AG09319 (cell line): ENCODE measurements at regions not wholly inside any gene's neighbourhood (a gene's known extent, or its start where the extent isn't known, plus 50 kb on each side); places are given as distances from the start of the nearest gene placed in this dataset.

ENCODE experiments used
- DNase-seq: peaks from one replicate; pipeline ENCODE4 v3.0.0-alpha.2; 2010; ENCODE audit warnings: low read depth; ENCODE audit errors: extremely low read depth
- TF ChIP-seq, protein P1 (sequence below): IDR thresholded peaks from 2 replicates; pipeline ENCODE4 v1.5.1; 2011; ENCODE audit warnings: low read depth, mild to moderate bottlenecking, inconsistent platforms, low read length, moderate library complexity

DNA sequence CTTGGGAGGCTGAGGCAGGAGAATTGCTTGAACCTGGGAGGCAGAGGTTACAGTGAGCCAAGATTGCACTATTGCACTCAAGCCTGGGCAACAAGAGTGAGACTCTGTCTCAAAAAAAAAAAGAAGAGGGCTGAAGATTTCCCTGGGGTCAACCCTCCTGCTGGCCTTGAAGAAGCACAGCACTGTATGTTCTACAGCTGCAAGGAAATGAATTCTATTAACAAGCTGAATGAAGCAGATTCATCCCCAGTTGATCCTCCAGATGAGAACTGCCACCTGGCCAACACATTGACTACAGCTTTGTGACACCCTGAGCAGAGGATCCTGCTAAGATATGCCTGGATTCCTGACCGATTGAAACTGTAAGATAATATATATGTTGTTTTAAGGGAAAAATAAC lies 129.5 kb downstream of the ADSS2 start:
- TF ChIP-seq, protein P1, sequence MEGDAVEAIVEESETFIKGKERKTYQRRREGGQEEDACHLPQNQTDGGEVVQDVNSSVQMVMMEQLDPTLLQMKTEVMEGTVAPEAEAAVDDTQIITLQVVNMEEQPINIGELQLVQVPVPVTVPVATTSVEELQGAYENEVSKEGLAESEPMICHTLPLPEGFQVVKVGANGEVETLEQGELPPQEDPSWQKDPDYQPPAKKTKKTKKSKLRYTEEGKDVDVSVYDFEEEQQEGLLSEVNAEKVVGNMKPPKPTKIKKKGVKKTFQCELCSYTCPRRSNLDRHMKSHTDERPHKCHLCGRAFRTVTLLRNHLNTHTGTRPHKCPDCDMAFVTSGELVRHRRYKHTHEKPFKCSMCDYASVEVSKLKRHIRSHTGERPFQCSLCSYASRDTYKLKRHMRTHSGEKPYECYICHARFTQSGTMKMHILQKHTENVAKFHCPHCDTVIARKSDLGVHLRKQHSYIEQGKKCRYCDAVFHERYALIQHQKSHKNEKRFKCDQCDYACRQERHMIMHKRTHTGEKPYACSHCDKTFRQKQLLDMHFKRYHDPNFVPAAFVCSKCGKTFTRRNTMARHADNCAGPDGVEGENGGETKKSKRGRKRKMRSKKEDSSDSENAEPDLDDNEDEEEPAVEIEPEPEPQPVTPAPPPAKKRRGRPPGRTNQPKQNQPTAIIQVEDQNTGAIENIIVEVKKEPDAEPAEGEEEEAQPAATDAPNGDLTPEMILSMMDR = no peak
- DNase-seq = no peak

DNA sequence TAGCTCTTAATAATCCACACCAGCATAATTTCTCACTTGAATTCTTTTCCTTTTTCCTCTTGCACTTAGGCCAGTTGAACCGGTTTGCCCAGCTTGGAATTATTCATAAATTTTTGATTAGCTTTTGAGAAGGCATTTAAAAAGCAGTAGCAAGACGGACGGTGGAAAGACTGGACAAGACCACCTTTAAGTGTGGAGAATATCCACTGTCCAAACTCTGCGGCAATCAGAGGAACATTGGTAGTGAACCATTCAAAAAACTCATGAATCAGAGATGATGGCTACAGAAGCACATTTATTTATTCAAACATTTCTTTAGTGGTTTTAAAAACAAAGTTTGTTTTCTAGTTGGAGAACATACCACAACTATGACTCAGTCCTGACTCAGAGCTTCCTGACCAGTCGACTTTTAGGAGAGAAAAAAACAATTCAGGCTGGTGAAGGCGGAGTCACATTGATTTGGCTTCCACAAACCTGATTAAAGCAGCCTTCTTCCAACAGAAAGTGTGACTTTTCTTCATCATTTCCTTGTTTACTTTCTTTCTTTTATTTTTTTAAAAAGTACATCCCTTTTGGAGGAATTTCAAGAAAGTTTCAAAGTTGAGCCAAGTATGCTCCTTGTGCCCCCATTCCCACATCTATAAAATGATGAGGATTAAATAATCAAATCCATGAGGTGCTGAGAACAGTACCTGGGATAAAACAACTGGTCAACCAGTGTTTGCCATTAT lies 128.8 kb downstream of the ADSS2 start:
- TF ChIP-seq, protein P1 = no peak
- DNase-seq = peak; percentile 83

DNA sequence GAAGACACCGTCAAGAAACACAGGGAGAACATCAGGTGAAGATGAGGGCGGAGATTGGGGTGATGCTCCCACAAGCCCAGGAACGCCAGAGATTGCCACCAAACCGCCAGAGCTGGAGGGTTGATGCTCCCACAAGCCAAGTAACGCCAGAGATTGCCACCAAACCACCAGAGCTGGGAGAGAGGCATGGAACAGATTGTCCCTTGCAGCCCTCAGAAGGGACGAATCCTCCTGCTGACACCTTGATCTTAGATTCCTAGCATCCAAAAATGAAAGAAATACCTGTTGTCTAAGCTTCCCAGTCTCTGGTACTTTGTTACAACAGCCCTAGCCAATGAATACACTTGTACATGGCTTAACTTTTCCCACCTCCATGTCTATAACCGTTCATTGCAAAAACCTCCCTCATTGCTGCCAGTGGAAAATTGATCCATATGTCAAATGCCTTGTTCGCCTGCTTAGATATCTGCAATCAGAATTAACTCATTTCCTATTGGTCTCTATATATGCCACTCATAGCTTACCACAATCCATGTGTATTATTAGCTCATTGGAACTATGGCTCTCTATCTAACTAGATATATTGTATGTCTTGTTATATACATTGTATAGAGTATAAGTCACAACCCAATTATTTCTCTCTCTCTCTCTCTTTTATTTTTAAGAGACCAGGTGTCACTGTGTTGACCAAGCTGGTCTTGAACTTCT lies 127.4 kb downstream of the ADSS2 start:
- no peak for DNase-seq
- TF ChIP-seq, protein P1 = no peak

DNA sequence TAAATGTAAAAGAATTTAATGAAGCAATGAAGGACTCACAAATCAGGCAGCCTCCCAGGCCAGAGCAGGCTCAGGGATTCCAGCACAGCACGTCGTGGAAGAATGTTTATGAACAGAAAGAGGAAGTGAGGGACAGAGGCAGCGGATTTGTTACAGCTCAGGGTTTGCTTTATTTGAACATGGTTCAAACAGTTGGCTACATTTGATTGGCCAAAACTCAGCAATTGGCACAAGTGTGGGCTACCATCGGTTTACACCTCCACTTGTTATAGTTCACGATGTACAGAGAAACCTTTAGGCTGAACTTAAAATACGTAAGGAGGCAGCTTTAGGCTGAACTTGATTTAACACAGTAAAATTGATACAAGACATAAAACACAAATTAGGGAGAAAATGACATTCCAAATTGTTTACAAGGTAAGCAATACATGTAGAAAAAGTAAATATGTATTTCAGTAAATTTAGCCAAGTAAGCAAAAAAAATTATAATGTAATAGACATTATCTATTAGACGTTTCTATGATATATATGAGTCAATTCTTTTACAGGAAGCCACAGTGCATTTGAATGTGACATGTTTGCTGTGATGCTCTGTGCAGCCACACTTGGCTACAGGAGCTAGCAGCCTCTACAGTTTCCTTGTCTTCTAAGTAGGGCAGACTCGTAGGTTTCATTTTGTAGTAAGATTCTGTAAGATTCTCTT lies 126.5 kb downstream of the ADSS2 start:
- no peak for DNase-seq
- TF ChIP-seq, protein P1 = no peak

DNA sequence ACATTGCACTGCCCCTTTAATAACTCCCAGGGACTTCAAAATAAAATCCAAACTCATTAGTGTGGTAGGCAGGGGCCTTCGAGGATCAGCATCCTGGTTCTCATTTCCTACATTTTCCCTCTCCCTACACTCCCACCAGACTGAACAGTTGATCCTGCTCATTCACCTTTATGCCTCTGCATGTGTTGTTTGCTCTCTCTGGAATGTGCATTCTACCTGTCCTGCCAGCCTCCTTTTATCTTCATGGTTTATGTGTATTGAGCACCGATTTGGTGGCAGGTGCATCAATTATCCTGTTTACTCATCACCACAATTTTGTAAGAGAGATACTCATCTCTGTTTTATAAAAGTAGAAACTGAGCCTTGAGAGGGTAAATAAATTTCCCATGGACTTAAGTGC lies 125.0 kb downstream of the ADSS2 start:
- DNase-seq = no peak
- TF ChIP-seq, protein P1 = no peak

DNA sequence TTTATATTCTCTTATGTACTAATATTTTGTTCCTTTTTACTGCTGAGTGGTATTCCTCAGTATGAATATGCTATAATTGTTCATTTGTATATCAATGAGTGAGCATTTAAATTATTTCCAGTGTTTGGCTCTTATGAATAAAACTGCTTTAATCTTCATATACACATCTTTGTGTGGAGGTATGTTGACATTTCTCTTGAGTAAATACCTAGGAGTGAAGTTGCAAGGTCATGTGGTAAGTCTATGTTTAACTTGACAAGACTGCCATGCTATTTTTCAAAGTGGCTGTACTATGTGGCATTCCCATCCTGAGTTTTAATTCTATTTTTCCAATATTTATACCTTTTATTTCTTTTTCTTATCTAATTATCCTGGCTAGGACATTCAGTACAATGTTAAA lies 124.2 kb downstream of the ADSS2 start:
- TF ChIP-seq, protein P1 = no peak
- no peak for DNase-seq

DNA sequence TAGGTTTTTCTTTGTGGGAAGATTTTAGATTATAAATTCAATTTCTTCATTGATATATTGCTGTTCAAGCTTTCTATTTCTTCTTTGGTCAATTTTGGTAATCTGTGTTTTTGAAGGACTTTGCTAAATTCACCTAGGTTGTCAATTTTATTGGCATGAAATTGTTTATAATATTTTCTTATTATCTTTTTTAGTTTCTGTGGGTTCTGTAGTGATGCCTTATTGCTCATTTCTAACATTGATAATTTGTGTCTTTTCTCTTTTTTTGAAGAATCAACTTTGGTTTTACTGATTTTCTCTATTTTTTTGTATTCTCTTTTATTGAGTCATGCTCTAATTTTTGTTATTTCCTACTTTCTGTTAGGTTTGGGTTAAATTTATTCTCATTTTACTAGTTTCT lies 123.2 kb downstream of the ADSS2 start:
- DNase-seq = no peak
- TF ChIP-seq, protein P1 = no peak
